CD4-positive, alpha-beta T cell treated with Interleukin-17A for 4 hours (primary cell): ENCODE measurements at regions not wholly inside any gene's neighbourhood (a gene's known extent, or its start where the extent isn't known, plus 50 kb on each side); places are given as distances from the start of the nearest gene placed in this dataset.

Experiments
- DNase-seq: peaks from one replicate; pipeline ENCODE4 v3.0.0-alpha.2; 2020; ENCODE audit warnings: mixed read lengths

DNA sequence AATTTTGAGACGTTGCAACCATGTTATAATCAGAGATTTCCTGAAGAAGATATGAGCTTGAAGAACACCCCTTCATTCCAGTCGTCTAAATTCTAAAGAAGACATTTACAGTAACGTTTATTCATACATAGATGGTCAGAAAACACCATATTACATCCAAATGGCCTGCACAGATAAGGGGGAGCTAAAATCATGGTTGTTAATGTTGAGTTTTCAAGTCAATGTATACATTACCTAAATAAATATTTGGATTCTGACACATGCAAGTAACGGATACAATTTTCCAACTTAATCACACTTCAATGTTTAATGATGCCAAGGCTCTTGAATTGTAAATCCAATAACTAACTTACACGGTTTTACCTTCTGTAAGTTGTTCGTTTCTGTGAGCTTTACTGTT, 318.4 kb downstream of the SLC6A15 start:
- DNase-seq, result no peak

DNA sequence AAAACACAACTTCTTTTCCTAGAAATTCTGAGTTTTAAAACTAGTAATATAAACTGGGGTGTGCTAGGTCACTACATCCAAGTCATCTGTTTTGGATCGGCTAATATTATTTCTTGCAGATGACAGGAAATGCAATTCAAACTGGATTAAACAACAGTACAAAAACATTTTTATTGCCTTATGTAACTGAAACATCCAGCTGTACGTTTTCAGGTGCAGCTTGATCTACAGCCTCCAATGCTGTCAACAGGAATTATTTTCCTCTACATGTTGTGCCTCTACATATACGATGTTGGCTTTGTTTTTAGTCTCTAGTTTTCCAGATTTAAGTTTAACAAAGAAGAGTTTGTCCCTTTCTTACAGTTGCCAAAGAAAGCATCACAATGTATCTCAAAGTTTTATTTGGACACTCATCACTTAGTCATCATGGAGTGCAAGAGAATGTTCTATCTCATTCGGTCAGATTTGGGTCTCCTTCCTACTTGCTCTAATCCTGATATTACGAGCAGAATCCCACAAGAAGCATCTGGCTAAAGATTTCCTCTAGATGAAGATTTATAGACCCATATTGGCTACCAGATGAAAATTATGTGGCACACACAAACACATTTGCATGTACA, 326.7 kb downstream of the SLC6A15 start:
- DNase-seq, result no peak

DNA sequence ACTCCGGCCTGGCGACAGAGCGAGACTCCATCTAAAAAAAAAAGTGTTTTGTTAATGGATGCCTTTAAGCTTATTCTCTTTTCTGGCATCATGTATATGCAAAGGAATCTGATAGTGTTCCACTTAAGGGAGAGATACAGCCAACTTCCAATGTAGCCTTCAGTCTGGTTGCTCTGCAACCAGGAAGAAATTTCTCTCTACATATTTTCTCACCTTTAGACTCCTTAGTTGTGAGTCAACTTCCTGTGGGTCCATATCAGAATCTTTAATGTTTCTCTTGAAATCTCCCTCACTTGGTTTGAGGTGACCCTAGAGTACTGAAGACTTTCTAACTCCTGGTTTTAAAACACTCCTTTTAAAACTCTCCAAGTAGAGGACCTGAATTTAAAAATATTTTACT, 340.4 kb downstream of the SLC6A15 start:
- no peak for DNase-seq

DNA sequence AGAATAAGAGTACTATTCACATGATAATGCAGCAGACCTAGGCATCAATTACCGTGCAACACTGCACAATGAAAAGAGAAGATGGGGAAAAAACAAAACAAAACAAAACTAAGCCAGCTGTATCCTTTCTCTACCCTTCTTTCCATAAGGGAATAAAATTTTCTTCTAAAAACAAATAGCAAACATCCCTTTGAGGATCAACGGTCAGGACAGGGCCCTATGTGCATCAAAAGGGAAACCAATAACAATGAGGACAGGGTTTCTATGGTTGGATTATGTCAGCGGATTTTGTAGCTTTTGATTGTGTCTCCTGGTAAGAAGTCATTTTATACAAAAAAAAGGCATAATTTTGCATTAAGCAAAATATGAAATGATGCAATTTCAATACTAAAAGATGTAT, 350.3 kb downstream of the SLC6A15 start:
- no peak for DNase-seq

DNA sequence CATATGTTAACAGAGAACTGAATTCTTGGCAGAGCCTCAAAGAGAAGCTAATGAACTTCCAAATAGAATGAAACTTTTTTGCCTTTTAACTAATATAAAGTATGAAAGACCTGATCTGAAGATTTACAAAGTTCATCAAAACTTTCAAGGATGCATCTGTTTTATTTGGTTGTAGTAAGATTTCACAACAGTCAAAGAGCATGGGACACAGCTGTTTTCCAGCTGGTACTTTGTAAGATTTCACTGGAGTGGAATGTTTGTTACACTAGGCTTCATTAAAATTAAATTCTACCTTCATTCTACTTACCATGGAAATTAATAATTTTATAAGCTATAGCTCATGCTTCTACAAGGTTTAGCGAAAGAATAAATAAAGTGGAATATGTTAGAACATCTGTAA, 351.2 kb downstream of the SLC6A15 start:
- DNase-seq, result no peak

DNA sequence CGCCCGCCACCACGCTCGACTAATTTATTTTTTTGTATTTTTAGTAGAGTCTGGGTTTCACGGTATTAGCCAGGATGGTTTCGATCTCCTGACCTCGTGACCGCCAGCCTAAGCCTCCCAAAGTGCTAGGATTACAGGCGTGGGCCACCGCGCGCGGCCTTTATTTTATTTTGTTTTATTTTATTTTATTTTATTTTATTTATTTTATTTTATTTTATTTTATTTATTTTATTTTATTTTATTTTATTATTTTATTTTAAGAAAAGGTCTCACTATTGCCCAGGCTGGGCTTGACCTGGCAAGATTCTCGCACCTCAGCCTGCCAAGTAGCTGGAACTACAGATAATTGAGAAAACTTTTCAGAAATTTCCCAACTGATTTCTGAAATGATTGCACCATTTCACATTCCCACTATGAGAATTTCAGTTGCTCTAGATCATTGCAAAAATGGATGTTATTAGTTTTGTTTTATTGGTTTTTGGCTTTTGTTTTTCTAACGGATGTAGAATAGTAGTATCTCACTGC, 358.3 kb downstream of the SLC6A15 start:
- no peak for DNase-seq

DNA sequence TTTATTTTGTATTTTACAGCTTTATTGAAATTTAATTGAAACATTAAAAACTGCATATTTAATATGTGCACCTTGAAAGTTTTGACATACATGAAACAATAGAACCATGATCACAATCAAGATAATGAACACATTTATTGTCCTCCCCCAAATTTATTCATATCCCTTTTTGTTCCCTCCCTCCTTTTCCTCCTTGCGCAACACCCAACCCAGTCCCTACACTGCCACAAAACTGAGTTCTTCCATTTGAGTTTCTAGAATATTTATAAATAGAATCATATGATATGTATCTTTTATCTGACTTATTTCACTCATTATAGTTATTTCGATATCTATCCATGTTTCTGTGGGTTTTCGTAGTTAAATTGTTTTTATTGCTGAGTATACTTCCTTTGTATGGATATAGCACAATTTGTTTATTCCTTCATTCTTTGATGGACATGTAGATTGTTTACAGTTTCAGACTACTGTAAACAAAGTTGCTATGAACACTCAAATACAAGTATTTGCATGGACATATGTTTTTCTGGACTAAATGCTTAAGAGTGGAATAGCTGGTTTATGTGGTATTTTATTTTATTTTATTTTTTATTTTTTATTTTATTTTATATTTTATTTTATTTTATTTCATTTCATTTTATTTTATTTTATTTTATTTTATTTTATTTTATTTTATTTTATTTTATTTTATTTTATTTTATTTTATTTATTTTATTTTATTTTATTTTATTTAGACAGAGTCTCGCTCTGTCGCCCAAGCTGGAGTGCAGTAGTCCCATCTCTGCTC, 359.1 kb downstream of the SLC6A15 start:
- no peak for DNase-seq

DNA sequence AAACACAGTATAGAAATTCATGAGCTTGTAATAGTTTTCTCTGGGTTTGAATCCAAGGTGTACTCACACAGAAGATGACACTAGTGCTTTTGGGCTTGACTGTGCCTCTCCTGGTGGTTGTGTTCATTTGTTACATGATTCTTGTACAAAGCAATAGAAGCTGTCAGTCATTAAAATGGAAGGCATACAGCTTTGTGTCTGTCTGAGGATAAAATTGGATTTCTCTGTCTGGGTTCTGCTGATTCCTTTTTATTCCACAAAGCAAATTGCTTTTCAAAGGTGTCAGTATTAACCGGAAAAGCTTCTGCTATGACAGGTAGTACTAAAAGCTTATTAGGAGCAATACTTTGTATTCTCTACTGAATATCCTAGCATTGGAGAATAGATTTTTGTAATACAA, 361.2 kb downstream of the SLC6A15 start:
- DNase-seq, result no peak

DNA sequence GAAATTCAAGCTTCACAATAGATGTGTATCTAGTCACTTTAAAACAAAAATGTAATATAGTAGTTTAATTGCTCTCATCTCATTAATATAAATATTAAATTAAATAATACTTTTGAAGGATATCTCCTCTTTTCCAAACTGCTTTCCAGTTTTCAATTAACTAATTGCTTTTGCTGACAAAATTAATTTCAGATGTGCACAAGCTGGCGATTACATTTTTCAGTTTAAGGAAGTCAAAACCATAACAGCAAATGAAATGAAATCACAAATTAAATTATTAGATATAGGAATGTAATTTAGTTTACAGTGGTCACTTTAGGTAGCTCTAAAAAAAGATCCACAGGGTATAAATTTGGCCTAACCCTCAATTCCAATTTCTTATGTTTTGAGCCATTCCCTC, 362.1 kb downstream of the SLC6A15 start:
- no peak for DNase-seq

DNA sequence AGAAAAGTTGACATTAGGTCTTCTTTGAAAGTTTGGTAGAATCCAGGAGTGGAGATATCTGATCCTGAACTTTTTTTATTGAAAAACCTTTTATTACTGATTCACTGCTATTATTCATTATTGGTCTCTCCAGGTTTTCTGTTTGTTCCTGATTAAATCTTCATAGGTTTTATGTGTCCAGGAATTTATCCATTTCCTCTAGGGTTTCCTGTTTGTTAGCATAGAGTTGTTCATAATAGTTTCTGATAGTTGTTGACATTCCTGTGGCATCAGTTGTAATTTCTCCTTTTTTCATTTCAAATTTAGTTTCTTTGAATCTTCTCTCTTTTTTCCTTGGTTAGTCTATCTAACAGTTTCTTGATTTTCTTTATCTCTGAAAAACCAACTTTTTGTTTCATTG, 370.3 kb downstream of the SLC6A15 start:
- no peak for DNase-seq

DNA sequence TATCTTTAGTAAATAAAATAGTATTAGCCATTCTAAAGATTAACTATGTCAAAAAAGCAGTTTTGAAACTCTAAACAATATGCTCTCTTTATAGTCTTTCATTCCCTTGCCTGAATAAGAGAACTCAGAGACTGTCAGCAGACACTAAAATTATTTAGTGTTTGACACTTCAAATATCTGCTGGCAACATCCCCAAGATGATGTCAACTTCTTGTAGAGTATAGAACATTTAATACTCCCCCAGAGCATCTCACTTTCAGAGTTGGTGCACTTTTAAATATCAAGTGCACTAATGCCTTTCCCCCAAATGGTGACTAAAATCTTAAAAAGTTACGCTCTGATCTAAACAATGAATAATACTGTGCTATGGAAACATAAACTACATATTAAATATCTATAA, 374.9 kb downstream of the SLC6A15 start:
- no peak for DNase-seq

DNA sequence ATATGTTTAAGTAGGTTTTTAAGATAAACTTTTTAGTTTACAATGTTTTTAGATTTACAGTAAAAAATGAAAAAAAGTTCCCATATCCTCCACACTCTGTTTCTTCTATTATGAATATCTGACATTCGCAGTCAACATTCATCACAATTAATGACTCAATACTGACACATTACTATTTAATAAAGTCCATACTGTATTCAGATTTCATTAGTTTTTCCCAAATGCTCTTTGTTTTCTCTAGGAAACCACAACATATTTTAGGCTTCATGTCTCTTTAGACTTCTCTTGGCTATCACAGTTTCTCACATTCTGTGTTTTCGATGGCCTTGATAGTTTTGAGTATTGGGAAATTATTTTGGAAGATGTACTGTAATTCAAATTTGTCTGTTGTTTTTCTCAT, 399.8 kb downstream of the SLC6A15 start:
- DNase-seq, result no peak

DNA sequence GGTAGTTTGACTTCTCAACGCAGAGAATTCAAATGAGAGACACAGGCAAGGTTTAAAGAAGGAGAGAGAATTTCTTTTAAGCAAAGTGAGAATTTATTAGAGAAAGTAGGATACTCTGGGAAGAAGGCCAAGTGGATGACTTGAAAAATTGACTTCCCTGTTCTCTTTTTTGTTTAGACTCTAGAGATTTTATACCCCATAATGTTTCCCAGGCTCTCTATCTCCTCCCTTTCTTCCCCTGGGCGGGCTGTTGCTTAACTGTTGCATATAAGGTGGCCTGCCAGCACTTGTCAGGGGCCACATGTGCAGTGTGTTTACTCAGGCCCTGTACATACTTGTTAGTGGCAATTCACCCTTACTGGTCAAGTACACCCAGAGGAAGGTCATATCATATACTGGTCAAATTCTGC, 403.7 kb downstream of the SLC6A15 start:
- DNase-seq, result no peak

DNA sequence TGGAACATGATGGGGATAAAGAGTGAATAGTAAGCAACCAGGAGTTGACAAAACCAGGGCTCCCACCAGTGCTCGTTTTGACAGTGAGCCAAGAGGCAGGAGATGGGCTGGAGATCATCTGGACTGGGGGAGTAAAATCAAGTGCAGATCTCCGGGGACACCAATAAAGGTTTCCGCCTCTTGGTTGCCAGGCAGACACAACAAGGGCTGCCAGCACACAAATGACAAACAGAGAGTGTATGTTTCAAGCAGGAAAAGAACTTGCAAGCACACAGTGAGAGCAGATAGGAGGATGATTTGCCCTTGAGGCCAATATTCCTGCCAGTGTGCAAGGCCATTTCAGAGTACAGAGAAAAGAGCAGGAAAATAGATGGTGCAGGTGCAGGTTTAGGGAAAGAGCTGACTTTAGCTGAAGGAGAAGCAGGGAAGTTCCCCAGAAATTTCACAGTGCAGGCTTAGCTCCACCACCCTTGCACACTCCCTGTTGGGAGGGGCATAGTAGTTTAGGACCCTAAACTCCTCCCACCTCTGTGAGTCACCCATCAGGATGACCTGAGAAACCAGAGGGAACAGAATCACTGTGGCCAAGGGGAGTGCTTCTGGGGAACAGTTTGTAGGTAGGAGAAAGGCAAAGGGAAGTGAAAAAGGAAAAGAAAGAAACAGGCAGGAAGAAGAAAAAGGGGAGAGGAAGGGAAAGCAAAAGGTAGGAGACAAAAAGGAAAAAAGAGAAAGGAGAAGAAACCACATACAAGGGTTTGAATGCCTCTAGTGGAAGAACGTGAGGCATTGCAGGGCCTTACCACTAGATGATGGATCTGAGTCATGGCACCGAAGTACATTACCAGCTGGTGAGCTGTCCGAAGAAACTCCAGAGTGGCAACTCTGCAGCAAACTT, 404.4 kb downstream of the SLC6A15 start:
- DNase-seq, result no peak

DNA sequence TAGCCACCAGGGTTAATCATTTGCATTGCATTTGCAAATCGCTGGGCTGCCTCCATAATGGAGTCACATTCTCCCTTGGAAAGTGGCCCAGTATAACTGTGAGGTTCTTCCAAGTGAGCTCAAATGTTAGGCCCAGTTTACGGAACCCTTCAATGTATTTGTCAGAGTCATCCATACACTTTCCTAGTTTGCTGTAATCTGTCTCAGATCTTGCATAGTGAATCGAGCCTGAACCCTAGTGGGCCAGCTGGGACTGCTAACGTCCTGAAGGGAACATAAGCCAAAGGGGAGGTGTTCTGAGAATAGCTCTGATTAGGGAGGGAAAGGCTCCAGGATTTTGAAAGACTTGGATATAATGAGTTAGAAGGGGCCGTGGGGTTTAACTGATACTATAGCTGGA, 406.3 kb downstream of the SLC6A15 start:
- DNase-seq, result no peak

DNA sequence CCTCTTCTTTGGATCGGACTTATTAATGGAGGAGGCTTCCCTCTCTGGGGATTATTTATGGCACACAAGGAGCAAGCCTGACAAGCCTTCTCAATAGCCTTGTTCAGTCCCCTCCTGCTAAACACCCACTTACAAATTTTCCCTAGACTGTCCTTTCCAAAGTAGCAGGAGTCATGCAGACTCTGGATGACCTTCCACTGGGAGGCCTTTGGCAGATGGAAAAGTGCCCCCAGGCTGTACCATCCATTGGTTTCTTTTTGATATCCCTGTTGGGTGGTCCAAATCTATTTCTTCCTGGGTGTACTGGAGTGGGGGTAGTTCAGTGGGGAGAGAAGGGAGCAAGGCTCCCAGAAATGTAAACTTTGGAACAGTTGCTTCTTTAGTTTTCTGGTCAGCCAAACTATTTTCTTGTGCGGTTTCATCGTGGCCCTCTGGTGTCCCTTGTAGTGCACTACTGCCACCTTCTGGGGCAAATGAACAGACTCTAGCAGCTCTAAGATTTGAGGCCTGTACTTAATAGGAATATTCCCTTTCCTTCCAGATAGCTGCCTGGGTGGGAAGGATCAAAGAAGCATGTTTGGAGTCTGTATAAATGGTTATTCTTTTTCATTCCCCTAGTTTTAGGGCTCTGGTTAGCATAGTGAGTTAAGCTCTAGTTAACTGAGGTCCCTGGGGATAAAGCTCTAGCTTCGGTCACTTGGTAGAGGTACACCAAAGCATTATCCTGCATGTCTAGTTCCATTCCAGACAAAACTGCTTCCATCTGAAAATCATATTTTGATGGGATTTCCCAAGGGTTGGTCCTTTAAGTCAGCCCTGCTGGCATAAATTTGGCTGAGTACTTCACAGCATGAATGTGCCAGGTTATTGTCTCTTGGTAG, 409.5 kb downstream of the SLC6A15 start:
- peak; percentile 4 for DNase-seq

DNA sequence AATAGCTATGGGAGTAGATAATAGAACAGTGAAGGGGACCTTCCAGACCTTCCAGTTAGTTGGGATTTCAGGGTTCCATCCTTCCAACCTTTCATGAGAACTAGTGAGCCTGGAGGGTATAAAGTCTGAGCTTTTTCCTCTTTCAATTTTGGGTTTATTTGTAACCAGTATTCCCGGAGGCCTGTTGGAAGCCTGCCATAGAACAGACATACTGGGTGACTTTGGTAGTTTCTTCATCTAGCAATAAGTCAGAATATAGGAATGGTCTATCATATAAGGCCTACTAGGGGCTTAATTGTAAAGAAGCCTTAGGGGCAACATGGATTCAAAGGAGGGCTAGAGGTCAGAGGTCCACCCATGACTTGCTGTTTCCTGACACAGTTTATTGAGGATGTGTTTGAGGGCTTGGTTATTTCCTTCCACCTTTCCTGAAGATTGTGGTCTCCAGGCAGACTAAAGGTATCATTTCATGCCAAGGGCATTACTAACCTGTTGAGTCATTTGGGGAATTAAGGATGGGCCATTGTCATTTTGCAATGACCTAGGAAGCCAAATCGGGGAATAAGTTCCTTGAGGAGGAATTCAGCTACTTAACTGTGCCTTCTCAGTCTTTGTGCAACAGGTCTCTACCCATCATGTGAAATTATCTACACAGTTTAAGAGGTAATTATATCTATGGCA, 410.3 kb downstream of the SLC6A15 start:
- DNase-seq, result no peak

DNA sequence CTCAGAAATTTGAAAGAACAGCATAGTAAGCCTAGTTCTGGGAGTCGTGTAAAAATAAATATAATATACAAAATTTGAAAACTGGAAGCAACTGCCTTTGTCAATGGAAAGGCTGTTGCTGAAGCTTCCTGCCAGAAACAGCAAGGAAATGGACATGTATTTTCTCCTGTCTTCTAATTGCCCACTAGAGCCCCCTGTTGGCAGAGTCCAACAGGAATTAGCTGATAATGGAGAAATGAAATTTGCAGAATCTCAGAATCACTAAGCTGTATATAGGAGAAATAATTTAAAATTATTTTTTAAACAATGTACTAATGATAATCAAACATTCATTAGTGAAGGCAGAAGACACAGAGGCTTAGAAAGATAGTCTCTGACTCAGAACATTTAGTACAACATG, 414.8 kb downstream of the SLC6A15 start:
- no peak for DNase-seq

DNA sequence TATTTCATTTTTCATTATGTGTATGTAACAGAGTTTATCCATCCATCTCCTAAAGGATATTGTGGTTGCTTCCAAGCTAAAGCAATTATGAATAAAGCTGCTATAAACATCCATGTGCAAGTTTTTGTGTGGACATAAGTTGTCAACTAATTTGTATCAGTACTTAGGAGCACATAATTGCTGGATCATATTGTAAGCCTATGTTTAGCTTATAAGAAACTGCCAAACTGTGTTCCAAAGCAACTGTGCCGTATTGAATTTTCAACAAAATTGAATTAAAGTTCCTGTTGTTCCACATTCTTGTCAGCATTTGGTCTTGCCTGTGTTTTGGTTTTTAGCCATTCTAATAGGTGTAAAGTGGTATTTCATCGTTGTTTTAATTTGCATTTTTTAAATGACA, 416.9 kb downstream of the SLC6A15 start:
- no peak for DNase-seq

DNA sequence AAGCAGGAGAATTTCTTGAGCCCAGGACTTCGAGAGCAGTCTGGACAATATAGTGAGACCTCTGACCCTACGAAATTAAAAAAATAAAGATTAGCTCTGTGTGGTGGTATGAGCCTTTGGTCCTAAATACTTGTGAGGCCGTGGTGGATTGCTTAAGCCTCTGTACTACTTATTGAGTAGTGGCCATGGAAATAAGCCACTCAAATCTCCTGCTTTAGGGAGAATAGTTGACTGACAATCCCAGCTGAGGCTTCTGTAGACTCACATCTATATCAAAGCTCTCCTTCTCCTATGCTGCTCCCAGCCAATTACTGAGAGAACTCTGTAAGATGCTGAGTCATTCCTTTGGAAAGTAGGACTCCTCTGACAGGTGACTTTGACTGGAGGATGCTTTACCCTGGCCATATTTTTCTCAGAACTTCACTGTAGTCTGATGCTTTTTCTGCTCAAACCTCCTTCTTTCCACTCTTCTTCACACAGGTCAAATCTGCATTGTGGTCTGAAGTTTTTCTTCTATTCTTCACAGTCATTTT, 420.2 kb downstream of the SLC6A15 start:
- no peak for DNase-seq

DNA sequence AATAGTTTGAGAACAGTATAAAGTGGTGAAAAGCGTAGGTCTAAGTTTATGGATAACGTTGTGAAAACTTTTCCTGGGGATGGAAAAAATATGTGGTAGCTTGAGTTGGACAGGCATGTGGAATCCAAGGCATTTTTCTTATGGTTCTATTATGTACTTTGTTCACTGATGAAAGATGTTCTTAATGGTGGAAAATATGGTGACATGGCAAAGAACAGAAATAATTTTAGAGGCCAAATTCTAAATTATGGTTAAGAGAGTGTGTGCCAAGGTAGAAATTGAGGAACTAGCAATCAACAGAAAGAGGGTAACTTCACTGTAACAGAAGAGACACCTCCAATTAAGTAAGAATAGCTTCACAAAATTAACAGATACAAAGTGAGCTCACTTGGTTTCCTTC, 427.8 kb downstream of the SLC6A15 start:
- DNase-seq, result no peak

DNA sequence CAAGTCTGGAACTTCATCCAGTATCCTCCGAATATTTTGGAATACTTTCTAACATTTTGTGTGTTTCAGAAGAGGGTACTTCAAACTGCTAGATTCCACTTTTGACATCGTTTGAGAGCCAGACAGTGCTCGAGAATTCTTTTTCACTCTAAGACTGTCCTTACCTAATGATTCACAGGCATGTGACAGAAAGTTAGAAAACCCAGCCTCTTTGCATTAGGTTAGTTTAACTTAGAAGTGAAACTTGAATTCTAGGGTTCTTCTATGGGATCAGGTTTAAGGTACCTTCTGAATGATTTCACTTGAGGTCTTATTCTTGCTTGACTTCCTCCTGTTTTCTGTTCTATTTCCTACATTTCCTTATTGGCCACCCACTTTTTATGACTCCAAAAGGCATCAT, 431.8 kb downstream of the SLC6A15 start:
- DNase-seq, result no peak
